K562 (cell line): ENCODE measurements at regions not wholly inside any gene's neighbourhood (a gene's known extent, or its start where the extent isn't known, plus 50 kb on each side); places are given as distances from the start of the nearest gene placed in this dataset.
A peak's percentile ranks its signal among the peaks of the same experiment; 100 is the strongest.

ENCODE experiments used
- ATAC-seq: fragments of 200-7000 bp; cut with Tn5 transposase; 3 replicates; pipeline ENCODE4 v1.9.1; 2020; ENCODE audit warnings: moderate library complexity
- BruUV-seq: library from RNA; stranded (reverse); fragments of 400-500 nt; replicated peaks from 2 replicates; lab custom pipeline; 2021; lab: Mats Ljungman, UMichigan
- CTCF ChIA-PET: fragments of 300-600 bp; formaldehyde crosslinking; extraction: SDS; loops from one replicate; lab custom pipeline; 2021; ENCODE audit warnings: low intra/inter-chr PET ratio; lab: Yijun Ruan, JAX
- POLR2A ChIA-PET: fragments of 300-600, 350-650 bp; sonication (Branson Sonifier 250); formaldehyde crosslinking; extraction: SDS; loops from one replicate; lab custom pipeline; 2021; ENCODE audit warnings: antibody characterized with exemption, inconsistent platforms; lab: Yijun Ruan, JAX
- DNase-seq, 4 experiments: peaks; one replicate each; pipeline versions ENCODE4 v3.0.0 to v3.0.0-alpha.2; 2011 to 2018; ENCODE audit warnings: low spot score in 3 of 4, mixed read lengths in 3 of 4; ENCODE audit errors: extremely low read depth in 1 of 4
- FAIRE-seq: peaks from 2 replicates; lab custom pipeline; 2011; peaks lifted over from hg19 to GRCh38; lab: Jason Lieb, UNC
- H2AFZ ChIP-seq: 2 replicates; pipeline ENCODE4 v1.6.0; 2011; ENCODE audit warnings: low read depth, low read length, control low read depth, inconsistent platforms
- H3K27ac ChIP-seq: fragments of 200-600 bp; 3 replicates; pipeline ENCODE4 v1.8.0; 2011; ENCODE audit warnings: low read depth, mild to moderate bottlenecking, control low read depth, inconsistent platforms, low read length, moderate library complexity, mixed read lengths; ENCODE audit errors: extremely low read depth
- H3K27me3 ChIP-seq, 2 experiments: fragments of 300-600 bp in 1 of 2; 2 replicates in 1 of 2; 3 replicates in 1 of 2; pipeline versions ENCODE4 v1.6.0 to v1.8.0; 2011; ENCODE audit warnings: inconsistent platforms in 2 of 2, low read length in 2 of 2, mild to moderate bottlenecking in 1 of 2, mixed read lengths in 1 of 2, moderate library complexity in 1 of 2; ENCODE audit not compliant: control insufficient read depth in 2 of 2, insufficient read depth in 2 of 2
- H3K36me3 ChIP-seq: fragments of 300-600 bp; 3 replicates; pipeline ENCODE4 v1.8.0; 2011; ENCODE audit warnings: mild to moderate bottlenecking, low read length, inconsistent platforms; ENCODE audit not compliant: control insufficient read depth, insufficient read depth
- H3K4me1 ChIP-seq, 2 experiments: fragments of 200-600 bp in 1 of 2; replicated peaks in 1 of 2; 2 replicates in 1 of 2; 3 replicates in 1 of 2; pipeline versions ENCODE4 v1.5.1 to v1.8.0; 2011; ENCODE audit warnings: inconsistent platforms in 2 of 2, low read length in 2 of 2, mild to moderate bottlenecking in 1 of 2, mixed read lengths in 1 of 2, moderate library complexity in 1 of 2; ENCODE audit not compliant: control insufficient read depth in 2 of 2, insufficient read depth in 2 of 2
- H3K4me2 ChIP-seq: 2 replicates; pipeline ENCODE4 v1.6.1; 2011; ENCODE audit warnings: low read length, control low read depth, inconsistent platforms, mixed read lengths; ENCODE audit not compliant: insufficient read depth
- H3K4me3 ChIP-seq: fragments of 200-600 bp; sonication (generic), shearing (Covaris generic); 2 replicates; pipeline ENCODE4 v1.5.1; 2016; ENCODE audit warnings: control low read depth, inconsistent platforms
- H3K79me2 ChIP-seq: fragments of 200-600 bp; 3 replicates; pipeline ENCODE4 v1.8.0; 2011; ENCODE audit warnings: low read length, inconsistent platforms; ENCODE audit not compliant: control insufficient read depth, insufficient read depth
- H3K9ac ChIP-seq, 2 experiments: 2 replicates each; pipeline versions ENCODE4 v1.6.0 to v1.6.1; 2011; ENCODE audit warnings: low read depth in 2 of 2, low read length in 2 of 2, control low read depth in 1 of 2, inconsistent platforms in 1 of 2, mild to moderate bottlenecking in 1 of 2, mixed read lengths in 1 of 2; ENCODE audit not compliant: insufficient read depth in 1 of 2
- H3K9me1 ChIP-seq: one replicate; pipeline ENCODE4 v1.6.0; 2011; ENCODE audit warnings: inconsistent platforms, mild to moderate bottlenecking, low read length, moderate library complexity; ENCODE audit not compliant: control insufficient read depth, insufficient read depth
- H3K9me3 ChIP-seq: replicated peaks from 2 replicates; pipeline ENCODE4 v1.5.1; 2011; ENCODE audit warnings: low read depth, low read length, inconsistent platforms; ENCODE audit not compliant: control insufficient read depth, insufficient read depth
- H4K20me1 ChIP-seq: replicated peaks from 2 replicates; pipeline ENCODE4 v1.6.1; 2011; ENCODE audit warnings: low read length, inconsistent platforms, mixed read lengths; ENCODE audit not compliant: control insufficient read depth, insufficient read depth
- KDM4B ChIP-seq, 2 experiments: fragments of 450-650 bp in 1 of 2; sonication (generic) in 1 of 2; IDR thresholded peaks; 2 replicates each; pipeline ENCODE4 v1.6.1; 2016 to 2017; ENCODE audit warnings: borderline replicate concordance in 2 of 2, antibody characterized with exemption in 1 of 2, low read depth in 1 of 2, mild to moderate bottlenecking in 1 of 2
- RCOR1 ChIP-seq, 2 experiments: IDR thresholded peaks; 2 replicates each; pipeline ENCODE4 v1.6.1; 2012; ENCODE audit warnings: low read depth in 2 of 2, low read length in 2 of 2, borderline replicate concordance in 1 of 2, improper control_type of control experiment in 1 of 2
- TCF7 ChIP-seq: sonication (generic); IDR thresholded peaks from 2 replicates; pipeline ENCODE4 v1.6.1; 2016; ENCODE audit warnings: antibody characterized with exemption, borderline replicate concordance
- TFAM ChIP-seq: fragments of 250-450 bp; sonication (Bioruptor Pico); conservative IDR thresholded peaks from 2 replicates; pipeline ENCODE4 v1.5.0; 2021; ENCODE audit warnings: mild to moderate bottlenecking, moderate library complexity
- ZFPM2 ChIP-seq: fragments of 250-450 bp; sonication (Bioruptor Pico); IDR thresholded peaks from 2 replicates; pipeline ENCODE4 v1.5.1; 2022; ENCODE audit warnings: mild to moderate bottlenecking
- ZNF79 ChIP-seq: fragments of 250-450 bp; sonication (Bioruptor Pico); IDR thresholded peaks from 2 replicates; pipeline ENCODE4 v1.4.0; 2020; ENCODE audit warnings: low read depth, mild to moderate bottlenecking, moderate library complexity
- WGBS: fragments of 100-300 bp; shearing (Covaris generic); methylation state at CpG from one replicate; pipeline ENCODE4 v1.1.6; 2016; ENCODE audit warnings: low coverage, mixed read lengths; ENCODE audit not compliant: insufficient coverage; ENCODE audit errors: missing lambda C conversion rate; 5-methylcytosine and 5-hydroxymethylcytosine counted together
- in situ Hi-C: fragments of 300-500 bp; cut with MboI; formaldehyde crosslinking; loops from 4 replicates; pipeline ENCODE4 v1.15.0; 2018; ENCODE audit warnings: inconsistent platforms, mixed read lengths
- intact Hi-C: fragments of 100-400 bp; cut with micrococcal nuclease; formaldehyde crosslinking; loops from 2 replicates; pipeline ENCODE4 v1.14.2; 2022
- TF ChIP-seq, protein P1 (sequence below), 2 experiments: fragments of 450-650 bp; IDR thresholded peaks; 2 replicates each; pipeline ENCODE4 v1.6.1; 2018; ENCODE audit warnings: mild to moderate bottlenecking in 2 of 2, low read depth in 1 of 2; ENCODE audit not compliant: partially characterized antibody in 2 of 2
- TF ChIP-seq, protein P2 (sequence below), 3 experiments: fragments of 200-800 bp in 1 of 3; fragments of 250-450 bp in 1 of 3; fragments of 450-650 bp in 1 of 3; sonication (Bioruptor Pico) in 1 of 3; sonication (Bioruptor generic) in 1 of 3; formaldehyde crosslinking in 1 of 3; IDR thresholded peaks; 2 replicates each; pipeline versions ENCODE4 v1.6.1 to v1.8.0; 2016 to 2022; ENCODE audit warnings: mild to moderate bottlenecking in 2 of 3, missing genetic modification characterization in 2 of 3, missing compliant biosample characterization in 1 of 3, moderate library complexity in 1 of 3

DNA sequence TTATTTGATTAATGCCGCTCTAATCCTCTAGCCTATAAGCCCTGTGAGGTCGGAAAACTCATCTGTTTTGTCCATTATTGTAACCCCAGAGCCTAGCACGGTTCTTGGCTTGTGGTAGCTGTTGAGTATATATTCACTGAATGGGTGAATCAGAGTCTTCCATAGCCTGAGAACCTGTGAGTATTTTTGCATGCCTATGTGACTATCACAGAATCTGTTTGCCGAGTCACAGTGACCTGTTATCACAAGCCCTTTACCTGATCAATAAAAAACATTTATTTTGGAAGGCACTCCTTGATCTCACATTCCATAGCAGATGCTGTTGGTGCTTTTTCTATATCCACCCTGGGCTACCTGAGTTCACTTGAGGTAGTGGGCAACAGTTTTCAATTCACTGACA, 125.0 kb upstream of the STC2 start:
- H3K27me3 ChIP-seq: peaks cover 0 to 10% of the 10 kb centered on the region in 2 experiments; a peak in 2 of 5 replicates
- DNase-seq (no peak), FAIRE-seq (no peak), ATAC-seq (no peak)
- TF ChIP-seq ZFPM2 (CRISPR knock-in tag) (no peak), KDM4B (IDR thresholded peaks at IDR 0.05; ENCODE audit: borderline replicate concordance in 2 of 2, low read depth in 1 of 2) (no peak), TFAM (no peak), TCF7 (no peak), ZNF79 (CRISPR knock-in tag) (no peak), RCOR1 (IDR thresholded peaks at IDR 0.05; ENCODE audit: borderline replicate concordance in 1 of 2, low read depth in 2 of 2, low read length in 2 of 2) (no peak)
- TF ChIP-seq, protein P1, sequence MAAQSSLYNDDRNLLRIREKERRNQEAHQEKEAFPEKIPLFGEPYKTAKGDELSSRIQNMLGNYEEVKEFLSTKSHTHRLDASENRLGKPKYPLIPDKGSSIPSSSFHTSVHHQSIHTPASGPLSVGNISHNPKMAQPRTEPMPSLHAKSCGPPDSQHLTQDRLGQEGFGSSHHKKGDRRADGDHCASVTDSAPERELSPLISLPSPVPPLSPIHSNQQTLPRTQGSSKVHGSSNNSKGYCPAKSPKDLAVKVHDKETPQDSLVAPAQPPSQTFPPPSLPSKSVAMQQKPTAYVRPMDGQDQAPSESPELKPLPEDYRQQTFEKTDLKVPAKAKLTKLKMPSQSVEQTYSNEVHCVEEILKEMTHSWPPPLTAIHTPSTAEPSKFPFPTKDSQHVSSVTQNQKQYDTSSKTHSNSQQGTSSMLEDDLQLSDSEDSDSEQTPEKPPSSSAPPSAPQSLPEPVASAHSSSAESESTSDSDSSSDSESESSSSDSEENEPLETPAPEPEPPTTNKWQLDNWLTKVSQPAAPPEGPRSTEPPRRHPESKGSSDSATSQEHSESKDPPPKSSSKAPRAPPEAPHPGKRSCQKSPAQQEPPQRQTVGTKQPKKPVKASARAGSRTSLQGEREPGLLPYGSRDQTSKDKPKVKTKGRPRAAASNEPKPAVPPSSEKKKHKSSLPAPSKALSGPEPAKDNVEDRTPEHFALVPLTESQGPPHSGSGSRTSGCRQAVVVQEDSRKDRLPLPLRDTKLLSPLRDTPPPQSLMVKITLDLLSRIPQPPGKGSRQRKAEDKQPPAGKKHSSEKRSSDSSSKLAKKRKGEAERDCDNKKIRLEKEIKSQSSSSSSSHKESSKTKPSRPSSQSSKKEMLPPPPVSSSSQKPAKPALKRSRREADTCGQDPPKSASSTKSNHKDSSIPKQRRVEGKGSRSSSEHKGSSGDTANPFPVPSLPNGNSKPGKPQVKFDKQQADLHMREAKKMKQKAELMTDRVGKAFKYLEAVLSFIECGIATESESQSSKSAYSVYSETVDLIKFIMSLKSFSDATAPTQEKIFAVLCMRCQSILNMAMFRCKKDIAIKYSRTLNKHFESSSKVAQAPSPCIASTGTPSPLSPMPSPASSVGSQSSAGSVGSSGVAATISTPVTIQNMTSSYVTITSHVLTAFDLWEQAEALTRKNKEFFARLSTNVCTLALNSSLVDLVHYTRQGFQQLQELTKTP (IDR thresholded peaks at IDR 0.05; ENCODE audit: low read depth in 1 of 2, partially characterized antibody in 2 of 2): no peak
- TF ChIP-seq, protein P2, sequence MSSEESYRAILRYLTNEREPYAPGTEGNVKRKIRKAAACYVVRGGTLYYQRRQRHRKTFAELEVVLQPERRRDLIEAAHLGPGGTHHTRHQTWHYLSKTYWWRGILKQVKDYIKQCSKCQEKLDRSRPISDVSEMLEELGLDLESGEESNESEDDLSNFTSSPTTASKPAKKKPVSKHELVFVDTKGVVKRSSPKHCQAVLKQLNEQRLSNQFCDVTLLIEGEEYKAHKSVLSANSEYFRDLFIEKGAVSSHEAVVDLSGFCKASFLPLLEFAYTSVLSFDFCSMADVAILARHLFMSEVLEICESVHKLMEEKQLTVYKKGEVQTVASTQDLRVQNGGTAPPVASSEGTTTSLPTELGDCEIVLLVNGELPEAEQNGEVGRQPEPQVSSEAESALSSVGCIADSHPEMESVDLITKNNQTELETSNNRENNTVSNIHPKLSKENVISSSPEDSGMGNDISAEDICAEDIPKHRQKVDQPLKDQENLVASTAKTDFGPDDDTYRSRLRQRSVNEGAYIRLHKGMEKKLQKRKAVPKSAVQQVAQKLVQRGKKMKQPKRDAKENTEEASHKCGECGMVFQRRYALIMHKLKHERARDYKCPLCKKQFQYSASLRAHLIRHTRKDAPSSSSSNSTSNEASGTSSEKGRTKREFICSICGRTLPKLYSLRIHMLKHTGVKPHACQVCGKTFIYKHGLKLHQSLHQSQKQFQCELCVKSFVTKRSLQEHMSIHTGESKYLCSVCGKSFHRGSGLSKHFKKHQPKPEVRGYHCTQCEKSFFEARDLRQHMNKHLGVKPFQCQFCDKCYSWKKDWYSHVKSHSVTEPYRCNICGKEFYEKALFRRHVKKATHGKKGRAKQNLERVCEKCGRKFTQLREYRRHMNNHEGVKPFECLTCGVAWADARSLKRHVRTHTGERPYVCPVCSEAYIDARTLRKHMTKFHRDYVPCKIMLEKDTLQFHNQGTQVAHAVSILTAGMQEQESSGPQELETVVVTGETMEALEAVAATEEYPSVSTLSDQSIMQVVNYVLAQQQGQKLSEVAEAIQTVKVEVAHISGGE (CRISPR knock-in tag; IDR thresholded peaks at IDR 0.05): peak in 1 of 3 experiments; percentile 25; a peak in 1 of 6 replicates
- ChIA-PET POLR2A (interaction anchor here (0.9 kb wide), 1 partner anchor 19 kb away, joined by 3 read pairs; no protein-coding TSS in a partner anchor), CTCF (no interaction called here)
- H3K4me3 ChIP-seq: no peak overlapping the region
- no peak overlapping the region for H3K4me2 ChIP-seq
- H2AFZ ChIP-seq: no peak overlapping the region
- no peak overlapping the region for H3K9ac ChIP-seq
- H3K36me3 ChIP-seq: no peaks in the 10 kb centered on the region
- H3K9me3 ChIP-seq: no peaks in the 10 kb centered on the region
- no peak overlapping the region for H3K27ac ChIP-seq
- intact Hi-C loops: no loop called here
- H3K4me1 ChIP-seq: peaks cover 3 to 25% of the 10 kb centered on the region in 2 experiments; a peak in 3 of 5 replicates
- BruUV-seq: no TSS peak
- H3K79me2 ChIP-seq: no peaks in the 10 kb centered on the region
- H4K20me1 ChIP-seq: no peaks in the 10 kb centered on the region
- no peaks in the 10 kb centered on the region for H3K9me1 ChIP-seq
- WGBS: 21% methylated on average over 4 of the region's 4 CpGs
- in situ Hi-C loops: no loop called here
